NCI-H774 (cell line): ENCODE measurements at regions not wholly inside any gene's neighbourhood (a gene's known extent, or its start where the extent isn't known, plus 50 kb on each side); places are given as distances from the start of the nearest gene placed in this dataset.

Experiments
- DNase-seq: peaks from one replicate; lab custom pipeline; 2025; lab: John Stamatoyannopoulos, UW

- no peak for DNase-seq
Measured at GRCh38 chr1:30049748-30050296, 673.6 kb downstream of the MATN1 start.

- no peak for DNase-seq
Measured at GRCh38 chr1:30048905-30049304, 674.5 kb downstream of the MATN1 start.

GRCh38 chr1:30047576-30047975, 675.8 kb downstream of the MATN1 start:
- DNase-seq = no peak

DNA sequence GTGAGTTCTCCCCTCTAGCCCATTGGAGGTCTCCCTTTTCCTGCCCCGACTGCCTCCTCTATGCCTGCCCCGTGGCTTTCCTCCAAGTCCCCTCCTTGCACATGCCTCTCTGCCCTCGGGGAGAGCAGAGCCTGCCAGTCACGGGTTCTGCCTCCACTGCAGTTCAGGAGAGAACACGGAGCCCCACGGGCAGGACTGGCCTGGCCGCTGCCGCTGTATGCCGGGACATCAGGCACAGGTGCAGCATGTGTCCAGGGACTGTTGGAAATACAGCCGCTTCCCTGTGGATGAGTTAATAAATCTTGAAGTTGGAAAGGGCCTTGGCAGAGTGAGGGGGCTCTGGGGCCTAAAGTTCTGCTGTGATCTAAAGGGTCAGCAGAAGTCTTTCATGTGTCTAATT, 676.6 kb downstream of the MATN1 start:
- DNase-seq = no peak

GRCh38 chr1:30045304-30046090, 677.9 kb downstream of the MATN1 start:
- no peak for DNase-seq

DNA sequence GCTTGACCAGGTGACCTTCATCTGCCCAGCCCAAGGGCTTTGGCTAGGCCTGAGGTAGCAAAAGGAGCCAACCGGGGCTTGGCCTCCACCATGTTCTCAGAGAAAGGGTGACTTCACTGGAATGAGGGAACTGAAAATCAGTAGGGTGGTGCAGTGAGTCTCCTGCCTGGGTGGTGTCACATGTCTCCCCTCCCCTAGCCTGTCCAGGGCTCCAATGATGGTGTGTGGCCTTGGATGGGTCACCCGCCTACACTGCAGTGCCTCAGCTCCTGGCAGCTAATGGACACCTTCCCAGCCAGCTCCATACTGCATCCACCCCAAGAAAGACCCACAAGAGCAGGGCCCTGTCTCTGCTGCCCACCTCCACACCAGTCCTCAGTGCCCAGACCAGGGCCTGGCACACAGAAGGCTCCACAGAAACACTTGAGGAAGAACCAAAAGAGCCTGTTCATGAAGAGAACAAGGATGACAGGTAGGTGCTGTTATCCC, 678.7 kb downstream of the MATN1 start:
- no peak for DNase-seq

GRCh38 chr1:30043731-30044408, 679.5 kb downstream of the MATN1 start:
- no peak for DNase-seq

- no peak for DNase-seq
Measured at GRCh38 chr1:30043256-30043655, 680.1 kb downstream of the MATN1 start.

GRCh38 chr1:30042438-30043147, 680.8 kb downstream of the MATN1 start:
- DNase-seq = no peak

- DNase-seq = no peak
Measured at GRCh38 chr1:30041741-30042437, 681.5 kb downstream of the MATN1 start.

- no peak for DNase-seq
Measured at GRCh38 chr1:30040081-30041019, 683.0 kb downstream of the MATN1 start.

DNA sequence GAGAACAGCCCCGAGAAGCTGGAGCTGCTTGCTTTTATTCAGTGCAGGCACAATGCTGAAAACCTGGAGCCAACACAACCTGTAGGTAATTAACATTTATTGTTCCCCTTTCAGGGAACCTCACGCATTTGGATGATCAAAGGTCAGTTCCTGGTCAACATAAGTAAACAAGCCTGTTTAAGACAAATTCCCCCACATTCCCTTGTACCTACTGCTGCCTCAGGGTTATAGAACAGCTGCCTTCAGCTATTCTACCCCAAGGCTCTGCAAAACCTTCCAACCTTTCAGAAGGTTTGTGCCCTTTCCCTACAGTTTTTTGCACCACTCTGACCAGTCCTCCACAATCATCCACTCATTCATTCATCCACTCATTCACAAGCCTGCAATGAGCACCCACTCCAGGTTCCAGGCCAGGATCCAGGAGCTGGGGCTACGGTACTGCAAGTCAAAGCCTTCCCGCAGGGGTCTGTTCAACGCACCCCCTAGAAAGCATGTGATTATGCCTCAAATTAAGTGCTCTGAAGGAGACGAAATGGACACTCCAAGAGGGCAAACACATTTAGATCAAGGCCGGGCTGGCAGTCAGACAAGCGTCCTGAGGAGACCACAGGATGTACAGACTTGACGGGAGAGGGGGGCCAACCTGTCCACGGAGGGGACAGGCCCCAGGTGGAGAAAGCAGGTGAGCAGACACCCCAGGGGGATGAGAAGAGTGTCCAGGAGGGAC, 683.9 kb downstream of the MATN1 start:
- DNase-seq = no peak

GRCh38 chr1:30038134-30039025, 685.0 kb downstream of the MATN1 start:
- DNase-seq = no peak

DNA sequence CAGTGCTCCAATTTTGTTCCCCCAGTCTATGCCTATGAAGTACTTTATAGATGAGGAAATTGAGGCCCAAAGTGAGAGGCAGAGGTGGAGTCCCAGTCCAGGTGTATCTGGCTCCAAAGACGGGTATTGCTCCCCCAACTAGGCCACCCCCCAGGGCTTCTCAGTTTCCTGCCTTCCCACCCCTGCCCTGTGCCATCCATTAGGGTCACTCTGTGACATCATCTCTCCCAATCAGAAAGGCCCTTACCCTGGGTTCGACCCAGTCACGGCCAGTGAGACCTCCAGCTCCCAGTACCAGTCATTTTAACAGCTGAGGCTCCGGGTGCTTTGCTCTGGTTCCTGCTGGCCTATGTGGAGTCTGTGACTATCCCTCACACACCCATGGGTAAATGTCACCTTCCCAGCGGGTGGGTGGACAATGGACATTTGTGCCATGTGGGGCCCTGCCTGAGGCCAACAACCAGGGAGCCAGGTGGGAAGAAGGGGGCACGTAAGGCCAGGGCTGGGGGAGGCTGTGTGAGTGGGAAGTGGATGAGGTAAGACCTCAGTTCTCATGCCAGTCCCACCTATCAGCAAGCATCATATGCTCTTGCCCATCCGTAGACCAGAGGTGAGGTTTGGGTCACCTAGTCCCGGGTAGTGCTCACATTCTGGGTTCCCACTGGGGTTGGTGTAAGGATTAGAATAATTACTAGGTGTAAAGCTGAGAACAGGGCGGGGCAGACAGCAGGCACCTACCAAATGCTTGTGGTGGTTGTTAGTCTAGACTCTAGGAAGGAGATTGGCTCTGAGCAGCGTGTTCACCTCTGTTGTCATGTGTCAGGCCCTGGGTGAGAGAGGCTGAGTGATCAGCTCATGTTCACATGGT, 685.9 kb downstream of the MATN1 start:
- DNase-seq = no peak

DNA sequence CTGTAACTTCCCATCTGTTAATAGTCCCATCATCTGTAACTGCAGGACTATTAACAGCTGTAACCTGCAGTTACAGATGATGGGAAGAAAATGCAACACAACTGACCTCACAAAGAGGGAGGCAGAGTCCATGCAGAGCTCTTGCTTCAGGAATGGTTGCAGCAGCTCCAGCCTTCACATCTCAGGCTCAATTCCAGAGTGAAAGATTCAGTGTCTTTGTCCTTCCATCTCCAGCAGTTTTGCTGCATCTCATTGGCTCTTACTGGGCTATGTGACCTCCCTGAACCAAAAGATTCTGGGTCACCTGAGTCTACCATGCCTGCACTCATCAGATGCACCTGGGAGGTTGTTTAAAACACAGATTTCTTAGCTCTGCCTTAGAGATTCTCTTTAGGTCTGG, 686.7 kb downstream of the MATN1 start:
- no peak for DNase-seq

- DNase-seq = no peak
Measured at GRCh38 chr1:30036229-30036547, 687.2 kb downstream of the MATN1 start.

- DNase-seq = no peak
Measured at GRCh38 chr1:30035522-30036228, 687.7 kb downstream of the MATN1 start.
